PC-9 (cell line): ENCODE measurements at regions not wholly inside any gene's neighbourhood (a gene's known extent, or its start where the extent isn't known, plus 50 kb on each side); places are given as distances from the start of the nearest gene placed in this dataset.

Experiments
- BruUV-seq: library from RNA; stranded (reverse); fragments of 400-500 nt; replicated peaks from 2 replicates; lab custom pipeline; 2021; lab: Mats Ljungman, UMichigan
- CTCF ChIA-PET: fragments of 300-600 bp; sonication (Branson Sonifier 250); formaldehyde crosslinking; loops from one replicate; lab custom pipeline; 2022; ENCODE audit warnings: antibody characterized with exemption; lab: Charles Lee
- POLR2A ChIA-PET: fragments of 300-600 bp; sonication (Branson Sonifier 250); formaldehyde crosslinking; loops from one replicate; lab custom pipeline; 2022; ENCODE audit warnings: antibody characterized with exemption; ENCODE audit not compliant: unreplicated experiment; lab: Charles Lee
- DNase-seq, 2 experiments: peaks; one replicate each; pipeline versions ENCODE4 v3.0.0 to v3.0.0-alpha.2; 2015 to 2022; ENCODE audit warnings: mixed read lengths in 1 of 2
- H2AFZ ChIP-seq: fragments of 200-600 bp; sonication (generic); 2 replicates; pipeline ENCODE4 v1.8.1; 2017; ENCODE audit warnings: antibody characterized with exemption
- H3F3A ChIP-seq: fragments of 200-600 bp; sonication (generic); 2 replicates; pipeline ENCODE4 v1.8.1; 2017; ENCODE audit warnings: antibody characterized with exemption, mild to moderate bottlenecking, low read depth; ENCODE audit not compliant: insufficient read depth
- H3K27ac ChIP-seq: fragments of 200-600 bp; sonication (generic); 2 replicates; pipeline ENCODE4 v1.6.1; 2016; ENCODE audit warnings: mixed run types
- H3K27me3 ChIP-seq: fragments of 200-600 bp; sonication (generic); 2 replicates; pipeline ENCODE4 v1.6.1; 2016; ENCODE audit warnings: low read depth, mixed run types; ENCODE audit not compliant: insufficient read depth
- H3K36me3 ChIP-seq: fragments of 200-600 bp; sonication (generic); 2 replicates; pipeline ENCODE4 v1.6.1; 2016; ENCODE audit warnings: low read depth, mixed run types
- H3K4me1 ChIP-seq: fragments of 200-600 bp; sonication (generic); replicated peaks from 2 replicates; pipeline ENCODE4 v1.6.1; 2016; ENCODE audit warnings: mixed run types; ENCODE audit not compliant: insufficient read depth
- H3K4me2 ChIP-seq: fragments of 200-600 bp; sonication (generic); 2 replicates; pipeline ENCODE4 v1.6.1; 2017; ENCODE audit warnings: mixed run types
- H3K4me3 ChIP-seq: fragments of 200-600 bp; sonication (generic); 2 replicates; pipeline ENCODE4 v1.6.1; 2016; ENCODE audit warnings: mixed run types
- H3K79me2 ChIP-seq: fragments of 200-600 bp; sonication (generic); 2 replicates; pipeline ENCODE4 v1.6.1; 2017; ENCODE audit warnings: low read depth, mixed run types
- H3K9me2 ChIP-seq: fragments of 200-600 bp; sonication (generic); 2 replicates; pipeline ENCODE4 v1.8.1; 2017; ENCODE audit warnings: mild to moderate bottlenecking; ENCODE audit not compliant: insufficient read depth
- H3K9me3 ChIP-seq: fragments of 200-600 bp; sonication (generic); 2 replicates; pipeline ENCODE4 v1.8.1; 2016; ENCODE audit warnings: low read depth; ENCODE audit not compliant: insufficient read depth
- H4K20me1 ChIP-seq: fragments of 200-600 bp; sonication (generic); 2 replicates; pipeline ENCODE4 v1.8.1; 2017; ENCODE audit not compliant: insufficient read depth
- CTCF ChIP-seq: fragments of 200-600 bp; sonication (generic); conservative IDR thresholded peaks from 2 replicates; pipeline ENCODE4 v1.6.1; 2017; ENCODE audit warnings: mixed run types, antibody characterized with exemption, mild to moderate bottlenecking, moderate library complexity
- EZH2 ChIP-seq: fragments of 200-600 bp; sonication (generic); IDR thresholded peaks from 2 replicates; pipeline ENCODE4 v1.8.0; 2017; ENCODE audit warnings: antibody characterized with exemption, low read depth
- intact Hi-C: fragments of 100-400 bp; cut with micrococcal nuclease; formaldehyde crosslinking; loops from one replicate; pipeline ENCODE4 v1.10.0; 2022; ENCODE audit not compliant: unreplicated experiment

- no peak for DNase-seq
- no peaks in the 10 kb centered on the region for H3K79me2 ChIP-seq
- TF ChIP-seq CTCF, result no peak
- no peak for TF ChIP-seq EZH2
- H4K20me1 ChIP-seq, result no peaks in the 10 kb centered on the region
- no peaks in the 10 kb centered on the region for H3F3A ChIP-seq
- ChIA-PET POLR2A (no interaction called here), CTCF (no interaction called here)
- H3K4me1 ChIP-seq, result no peaks in the 10 kb centered on the region
- H3K9me3 ChIP-seq, result no peaks in the 10 kb centered on the region
- intact Hi-C loops, result no loop called here
- H3K4me2 ChIP-seq, result no peak overlapping the region
- H3K4me3 ChIP-seq, result no peak overlapping the region
- no TSS peak for BruUV-seq
- no peaks in the 10 kb centered on the region; the same call in 1 of the 2 replicates for H3K27me3 ChIP-seq
- H3K27ac ChIP-seq, result no peak overlapping the region
- no peaks in the 10 kb centered on the region for H3K36me3 ChIP-seq
- no peak overlapping the region for H2AFZ ChIP-seq
- no peaks in the 10 kb centered on the region for H3K9me2 ChIP-seq
These were observed 474.3 kb upstream of the MGMT start for GRCh38 chr10:128992770-128993169.

GRCh38 chr10:128993443-128993842 is 473.6 kb upstream of the MGMT start:
- Histone ChIP-seq H3K79me2 (no peaks in the 10 kb centered on the region), H3F3A (no peaks in the 10 kb centered on the region), H3K4me3 (no peak overlapping the region), H3K27ac (no peak overlapping the region), H4K20me1 (no peaks in the 10 kb centered on the region), H3K4me1 (no peaks in the 10 kb centered on the region), H3K27me3 (no peaks in the 10 kb centered on the region; the same call in 1 of the 2 replicates), H2AFZ (no peak overlapping the region), H3K36me3 (no peaks in the 10 kb centered on the region), H3K9me2 (no peaks in the 10 kb centered on the region), H3K9me3 (no peaks in the 10 kb centered on the region), H3K4me2 (no peak overlapping the region)
- intact Hi-C loops, result no loop called here
- ChIA-PET CTCF (no interaction called here), POLR2A (no interaction called here)
- no peak for DNase-seq
- BruUV-seq, result no TSS peak
- TF ChIP-seq CTCF, result no peak
- TF ChIP-seq EZH2, result no peak

DNA sequence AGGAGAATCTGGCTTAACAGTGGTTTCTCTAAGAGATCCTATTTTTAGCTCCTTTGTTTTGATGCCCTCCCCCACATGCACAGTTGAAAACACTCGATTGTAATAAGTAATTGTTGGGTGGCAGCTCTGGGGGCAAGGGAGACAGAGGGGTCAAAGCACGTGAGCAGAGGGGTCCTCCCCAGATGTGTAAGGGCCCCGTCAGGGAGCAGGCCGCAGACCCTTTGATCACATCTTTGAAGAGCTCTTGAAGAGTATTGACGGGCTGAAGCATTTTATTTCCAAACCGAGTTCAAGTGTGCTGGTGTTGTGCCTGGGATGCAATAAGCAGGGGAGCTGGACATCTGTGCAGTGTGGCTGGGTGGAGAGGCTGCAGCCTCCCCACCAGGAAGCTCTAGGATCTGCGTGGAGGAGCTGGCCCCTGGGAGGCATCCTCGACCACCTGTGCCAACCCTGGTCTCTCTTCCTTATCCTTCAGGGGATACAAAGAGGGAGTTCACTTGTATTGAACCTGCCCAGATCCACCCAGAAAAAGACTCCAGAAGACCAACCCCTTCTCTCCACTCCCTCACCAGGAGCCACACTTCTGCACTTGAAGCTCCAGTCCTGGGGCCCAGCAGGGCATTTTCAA is 473.0 kb upstream of the MGMT start:
- no peaks in the 10 kb centered on the region for H3K79me2 ChIP-seq
- H3K4me2 ChIP-seq, result no peak overlapping the region
- H3F3A ChIP-seq, result no peaks in the 10 kb centered on the region
- intact Hi-C loops, result no loop called here
- no peaks in the 10 kb centered on the region for H3K9me2 ChIP-seq
- CTCF ChIA-PET, result no interaction called here
- DNase-seq, result no peak
- no peaks in the 10 kb centered on the region; the same call in 1 of the 2 replicates for H3K27me3 ChIP-seq
- POLR2A ChIA-PET, result no interaction called here
- H3K9me3 ChIP-seq, result no peaks in the 10 kb centered on the region
- no peaks in the 10 kb centered on the region for H3K4me1 ChIP-seq
- no peak overlapping the region for H3K27ac ChIP-seq
- no peaks in the 10 kb centered on the region for H3K36me3 ChIP-seq
- H4K20me1 ChIP-seq, result no peaks in the 10 kb centered on the region
- TF ChIP-seq CTCF (no peak), EZH2 (no peak)
- BruUV-seq, result no TSS peak
- H3K4me3 ChIP-seq, result no peak overlapping the region
- no peak overlapping the region for H2AFZ ChIP-seq
